HG03354 (cell line): ENCODE measurements at regions not wholly inside any gene's neighbourhood (a gene's known extent, or its start where the extent isn't known, plus 50 kb on each side); places are given as distances from the start of the nearest gene placed in this dataset.

Experiments used
- ATAC-seq: cut with Tn5 transposase; IDR thresholded peaks from one replicate; pipeline ENCODE4 v1.9.1; 2021; ENCODE audit warnings: mild to moderate bottlenecking; ENCODE audit not compliant: unreplicated experiment, poor library complexity, severe bottlenecking

DNA sequence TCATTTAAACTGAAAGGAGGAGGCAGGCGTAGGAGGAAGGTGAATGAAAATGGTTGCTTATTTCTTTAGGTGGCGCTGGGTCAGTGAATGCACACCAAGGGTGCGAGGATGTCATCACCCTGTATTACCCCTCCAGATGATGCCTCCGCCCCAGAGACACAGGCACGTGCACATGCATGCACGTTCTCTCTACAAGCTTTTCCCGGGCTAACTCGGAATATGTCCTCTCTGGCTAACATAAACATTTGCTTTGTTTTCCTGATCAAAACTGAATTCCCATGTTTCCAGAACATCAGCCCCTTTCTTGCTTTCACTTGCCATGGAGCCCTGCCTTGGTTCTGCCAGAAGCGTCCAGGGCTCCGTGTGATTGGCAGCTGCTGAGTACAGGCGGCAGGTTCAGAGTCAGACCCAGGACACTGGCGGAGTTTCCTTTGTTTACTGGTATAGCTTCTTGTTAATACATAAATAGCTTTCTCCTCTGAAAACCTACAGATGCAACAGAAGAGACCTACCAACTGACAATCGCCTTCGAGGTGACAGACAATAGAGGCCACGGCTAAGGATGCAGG, 131.2 kb upstream of the RPS6KA2 start:
- ATAC-seq = no peak

DNA sequence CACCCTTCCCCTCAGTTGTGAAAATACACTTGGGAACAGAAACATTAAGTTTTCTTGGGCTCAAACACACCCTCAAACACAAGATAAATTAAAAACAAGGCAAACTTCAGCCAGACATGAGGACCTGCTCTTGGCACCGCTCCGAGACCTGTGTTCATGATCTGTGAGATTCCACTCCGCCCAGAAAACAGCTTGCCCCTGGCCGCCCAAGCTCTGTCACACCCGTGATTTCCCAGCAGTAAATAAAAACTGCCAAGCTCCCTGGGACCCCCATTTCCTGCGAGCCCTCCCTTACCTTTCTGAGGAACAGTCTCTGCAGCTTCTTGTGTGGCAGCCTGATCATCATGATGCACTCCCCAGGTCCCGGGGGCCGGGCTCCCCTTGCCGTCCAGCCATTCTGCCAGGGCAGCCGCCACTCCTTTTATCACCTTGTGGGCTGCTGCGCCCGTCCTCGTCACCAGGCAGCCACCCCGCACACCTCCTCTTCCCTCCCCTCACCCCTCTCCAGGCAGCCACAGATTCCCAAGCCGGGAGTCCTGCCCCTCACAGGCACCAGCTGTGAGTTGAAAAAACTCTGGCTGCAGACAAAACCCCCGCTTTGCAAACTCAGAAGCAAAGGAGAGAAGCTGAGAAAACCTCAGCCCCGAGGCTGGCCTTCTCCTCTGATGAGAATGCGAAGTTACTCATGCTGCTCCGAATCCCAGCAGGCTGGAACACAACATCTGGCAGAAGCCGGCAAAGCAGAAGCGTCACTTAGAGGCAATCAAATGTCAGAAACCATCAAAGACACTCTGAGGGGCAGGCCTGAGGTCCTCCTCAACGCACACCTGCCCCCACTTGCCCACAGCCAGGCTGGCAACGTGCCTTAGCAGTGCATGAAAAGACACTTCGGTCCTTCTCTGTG, 130.4 kb upstream of the RPS6KA2 start:
- no peak for ATAC-seq

DNA sequence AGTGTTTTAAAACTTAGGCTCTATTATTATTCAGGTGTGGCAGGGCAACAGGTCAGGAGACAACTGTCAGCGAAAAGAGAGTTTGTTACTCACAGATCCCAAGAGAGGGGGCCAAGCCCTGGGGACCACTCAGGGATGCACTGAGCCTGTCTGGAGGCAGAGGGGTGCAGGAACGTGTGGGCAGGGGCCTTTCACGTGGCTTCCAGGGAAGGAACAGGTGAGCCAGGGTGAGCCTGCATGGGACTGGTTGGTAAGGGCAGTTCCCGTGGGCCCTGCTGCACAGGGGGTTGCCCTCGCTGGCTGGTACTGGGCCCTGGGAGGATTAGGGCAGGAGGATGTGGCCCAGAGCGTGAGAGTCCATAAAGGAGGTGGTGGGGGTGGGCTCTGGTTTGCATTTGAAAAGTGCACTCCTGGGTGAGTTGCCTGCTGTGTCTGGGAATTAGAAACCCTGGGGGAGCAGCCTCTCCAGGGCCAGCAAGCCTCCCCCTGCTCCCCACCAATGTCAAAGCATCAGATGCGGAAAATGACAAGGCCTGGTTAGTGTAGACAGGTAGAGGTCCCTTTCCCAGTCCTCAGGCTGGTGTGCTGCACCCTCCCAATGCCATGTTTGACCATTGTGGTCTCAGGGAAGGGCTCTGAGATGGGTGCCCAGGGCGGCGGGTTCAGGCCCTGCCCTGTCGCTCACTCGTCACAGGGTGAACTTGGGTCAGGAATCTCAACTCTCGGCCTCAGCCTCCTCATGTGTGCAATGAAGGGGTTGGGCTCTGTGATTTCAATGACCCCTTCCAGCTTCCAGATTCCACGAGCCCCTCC, 127.4 kb upstream of the RPS6KA2 start:
- no peak for ATAC-seq

DNA sequence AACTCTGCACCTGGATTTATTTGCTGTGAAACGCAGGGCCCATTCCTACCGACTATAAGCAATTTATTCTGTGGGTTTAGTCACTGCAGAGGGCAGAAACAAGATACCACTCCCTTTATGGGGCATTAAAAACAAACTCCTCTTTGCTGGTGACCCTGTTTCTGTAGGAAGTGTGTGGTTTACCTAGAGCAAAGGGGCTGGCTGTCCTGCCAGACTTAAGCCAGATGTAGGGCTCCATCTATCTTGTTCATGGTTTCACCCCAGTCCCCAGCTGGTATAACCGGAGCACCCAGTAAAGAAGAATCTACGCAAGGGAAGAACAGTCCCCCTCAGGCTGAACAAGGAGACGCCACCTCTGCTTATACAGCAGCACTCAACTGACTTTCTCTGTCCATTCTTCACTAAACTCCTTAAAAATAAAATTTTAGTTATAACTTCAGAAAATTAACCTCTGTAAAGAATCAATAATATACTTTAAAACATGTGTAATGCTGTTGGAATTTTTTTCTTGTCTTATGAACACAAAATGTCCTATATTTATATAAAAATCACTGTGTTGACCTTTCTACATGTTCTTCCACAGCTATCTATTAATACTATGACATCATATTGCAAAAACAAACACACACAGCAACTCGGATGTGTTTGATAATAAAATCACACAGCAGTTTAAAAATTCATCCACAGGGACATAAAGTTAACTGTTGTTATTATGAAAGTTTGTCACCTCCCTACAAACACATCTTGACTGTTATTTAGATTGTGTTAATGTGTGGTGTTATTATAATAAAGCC, 126.1 kb upstream of the RPS6KA2 start:
- ATAC-seq = no peak

DNA sequence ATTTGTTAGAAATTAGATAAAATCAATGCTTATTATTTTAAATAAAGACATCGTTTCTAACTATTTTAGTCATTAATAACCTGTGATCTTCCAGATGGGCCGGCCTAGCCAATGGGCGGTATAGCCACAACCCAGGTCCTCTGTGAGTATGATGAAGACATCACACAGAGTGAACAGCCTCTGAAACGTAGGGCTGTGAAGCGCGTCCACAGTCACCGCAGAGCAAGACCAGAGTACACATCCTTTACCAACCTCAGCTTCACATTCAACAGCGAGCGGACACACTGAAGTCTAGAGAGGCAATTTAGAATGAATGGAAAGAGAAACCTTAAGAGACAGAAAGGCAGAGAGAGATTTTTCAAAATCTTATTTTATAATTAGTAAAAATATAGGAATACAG, 125.0 kb upstream of the RPS6KA2 start:
- peak; percentile 92 for ATAC-seq

DNA sequence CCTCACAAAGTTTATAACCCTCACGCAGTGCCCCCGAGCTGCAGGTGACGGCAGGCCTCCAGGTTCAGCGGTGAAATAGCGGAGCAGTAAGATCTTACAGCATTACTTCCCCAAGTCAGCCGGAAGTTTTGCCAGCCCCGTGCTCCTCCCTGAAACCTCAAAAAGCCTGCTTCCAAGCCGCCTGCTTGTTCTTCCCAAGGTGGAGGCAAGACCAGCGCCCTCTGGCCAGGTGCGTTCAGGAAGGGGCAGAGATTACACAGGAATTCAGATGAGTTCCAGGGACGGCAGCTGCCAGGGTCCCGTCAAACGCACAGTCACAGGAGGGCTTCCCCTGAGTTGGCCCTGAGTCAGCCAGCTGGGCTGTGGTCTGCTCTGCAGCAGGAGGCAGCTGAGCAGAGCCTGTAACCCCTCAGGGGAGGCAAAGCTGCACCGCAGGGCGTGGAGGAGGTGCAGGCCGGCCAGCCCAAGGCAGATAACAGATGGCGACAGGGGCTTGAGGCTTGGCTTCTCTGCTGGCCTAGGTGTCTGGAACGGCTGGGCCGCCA, 124.1 kb upstream of the RPS6KA2 start:
- peak; percentile 89 for ATAC-seq

DNA sequence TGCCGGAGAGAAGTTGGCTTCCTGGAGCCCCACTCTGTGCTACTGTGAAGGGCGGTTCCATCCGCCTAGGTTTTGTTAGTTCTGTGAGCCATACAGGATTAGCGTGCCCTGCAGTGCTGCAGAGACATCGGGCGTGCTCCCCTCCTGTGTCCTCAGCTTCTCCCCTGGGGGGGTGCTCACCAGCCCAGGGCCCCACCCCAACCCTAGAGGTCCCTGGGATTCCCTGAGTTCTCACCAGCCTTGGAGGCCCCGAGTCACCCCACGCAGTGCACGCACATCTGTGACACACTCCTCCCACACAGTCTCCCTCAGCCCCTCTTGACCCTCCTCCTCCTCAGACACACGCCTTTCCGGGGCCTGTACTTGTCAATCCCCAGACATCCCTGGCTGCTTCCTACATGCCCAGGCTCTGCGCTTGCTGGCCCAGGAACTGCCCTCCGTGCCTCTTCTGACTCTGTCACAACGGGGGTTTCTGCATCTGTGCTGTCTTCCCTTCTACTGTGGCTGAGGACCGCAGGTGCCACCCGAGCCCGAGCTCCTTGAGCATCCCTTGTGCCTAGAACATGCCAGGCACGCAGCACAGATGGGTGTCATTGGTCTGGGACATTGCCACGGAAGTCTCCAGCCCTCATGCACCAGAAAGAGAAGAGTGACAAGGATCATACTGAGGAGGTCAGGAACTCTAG, 123.2 kb upstream of the RPS6KA2 start:
- ATAC-seq = no peak

DNA sequence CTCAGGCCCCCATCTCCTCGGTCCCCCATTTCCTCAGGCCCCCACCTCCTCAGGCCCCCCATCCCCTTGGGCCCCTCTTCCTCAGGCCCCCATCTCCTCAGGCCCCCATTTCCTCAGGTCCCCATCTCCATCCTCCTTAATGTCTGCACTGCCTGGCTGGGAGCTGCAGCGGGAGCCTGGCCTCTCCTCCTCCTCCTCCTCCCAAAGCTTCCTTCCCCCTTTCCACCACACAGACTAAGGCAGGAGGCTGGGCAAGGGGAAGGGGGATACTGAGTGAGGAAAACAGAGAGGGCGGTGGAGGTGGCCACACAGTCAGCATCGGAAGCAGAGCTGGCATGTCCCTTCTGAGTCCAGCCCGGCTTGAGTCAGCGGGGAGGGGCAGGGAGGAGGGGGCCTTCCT, 122.6 kb upstream of the RPS6KA2 start:
- no peak for ATAC-seq

DNA sequence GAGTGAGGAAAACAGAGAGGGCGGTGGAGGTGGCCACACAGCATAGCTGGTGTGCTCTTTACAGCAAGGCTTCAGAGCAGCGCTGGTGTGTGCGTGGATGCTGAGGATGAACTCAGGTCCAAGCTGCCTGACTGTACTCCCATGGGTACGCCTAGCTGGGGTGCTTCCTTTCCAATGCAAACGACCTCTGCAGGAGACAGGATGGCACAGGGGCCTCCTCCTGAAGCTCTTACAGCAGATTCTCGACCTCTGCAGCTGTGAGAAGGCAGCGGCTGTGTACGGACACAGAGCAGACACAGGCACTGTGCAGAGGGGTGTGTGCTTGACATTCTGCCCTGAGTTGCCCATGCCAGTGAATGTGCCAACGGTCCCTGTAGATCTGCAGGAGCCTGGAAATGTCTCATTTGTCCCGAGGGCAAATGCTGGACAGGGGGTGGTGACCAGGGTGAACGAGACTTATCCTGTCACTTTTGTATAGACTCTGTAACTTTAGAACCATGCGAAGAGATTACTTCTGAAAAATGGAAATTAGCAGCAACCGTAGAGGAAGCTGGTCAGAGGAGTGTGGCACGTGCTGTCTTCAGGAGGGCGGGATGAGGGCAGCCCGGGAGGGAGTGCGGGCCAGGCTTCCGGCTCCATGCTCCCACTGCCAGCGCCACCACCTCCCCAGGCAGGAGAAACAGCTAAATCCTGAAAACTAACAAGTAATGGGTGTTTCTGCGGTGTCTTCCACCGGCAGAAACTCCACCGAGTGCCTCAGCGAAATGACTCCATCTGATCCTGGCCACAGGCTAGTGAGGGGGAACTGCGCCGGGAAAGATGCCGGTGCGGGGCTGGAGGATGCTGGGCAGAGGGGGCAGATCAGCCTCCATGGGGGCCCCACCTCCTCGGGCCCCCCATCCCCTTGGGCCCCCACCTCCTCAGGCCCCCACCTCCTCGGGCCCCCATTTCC, 120.9 kb upstream of the RPS6KA2 start:
- ATAC-seq = no peak

DNA sequence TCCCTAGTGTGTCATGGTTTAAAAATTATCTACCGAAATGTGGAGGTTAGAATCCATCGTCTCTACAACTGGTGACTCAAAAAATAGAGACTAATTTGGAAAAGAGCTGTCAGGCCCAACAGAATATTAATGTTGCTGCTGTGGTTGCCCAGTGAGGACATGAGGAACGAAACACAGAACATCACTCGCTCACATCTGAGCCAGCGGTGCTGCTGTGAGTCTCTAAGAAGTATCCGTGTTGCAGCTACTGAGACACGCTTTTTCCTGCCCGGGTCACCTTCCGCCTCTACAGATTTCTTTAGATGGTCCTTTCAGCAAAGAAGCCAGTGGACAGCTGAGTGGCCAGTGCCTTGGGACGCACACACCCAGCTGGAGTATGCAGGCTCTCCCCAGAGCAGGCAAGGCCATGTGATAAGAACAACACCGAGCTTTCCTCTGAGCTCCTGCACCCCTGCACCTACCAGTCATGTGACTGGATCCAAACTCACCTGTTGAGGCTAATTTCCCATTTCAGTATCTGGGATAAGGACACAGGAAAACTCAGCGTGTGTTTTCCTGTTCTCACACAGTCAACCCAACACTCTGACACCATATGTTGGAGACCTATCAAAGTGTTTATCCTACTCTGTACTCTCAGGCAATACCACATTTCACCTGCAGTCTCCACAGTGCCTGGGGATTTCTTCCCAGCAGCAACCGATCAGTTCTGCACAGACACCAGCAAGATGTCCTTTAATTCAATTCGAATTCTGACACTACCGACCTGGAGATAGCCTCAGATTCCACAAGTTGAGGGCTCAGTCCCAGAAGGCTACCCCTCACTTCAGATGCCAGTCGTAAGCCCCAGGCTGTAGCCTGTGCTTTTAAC, 119.0 kb upstream of the RPS6KA2 start:
- no peak for ATAC-seq

DNA sequence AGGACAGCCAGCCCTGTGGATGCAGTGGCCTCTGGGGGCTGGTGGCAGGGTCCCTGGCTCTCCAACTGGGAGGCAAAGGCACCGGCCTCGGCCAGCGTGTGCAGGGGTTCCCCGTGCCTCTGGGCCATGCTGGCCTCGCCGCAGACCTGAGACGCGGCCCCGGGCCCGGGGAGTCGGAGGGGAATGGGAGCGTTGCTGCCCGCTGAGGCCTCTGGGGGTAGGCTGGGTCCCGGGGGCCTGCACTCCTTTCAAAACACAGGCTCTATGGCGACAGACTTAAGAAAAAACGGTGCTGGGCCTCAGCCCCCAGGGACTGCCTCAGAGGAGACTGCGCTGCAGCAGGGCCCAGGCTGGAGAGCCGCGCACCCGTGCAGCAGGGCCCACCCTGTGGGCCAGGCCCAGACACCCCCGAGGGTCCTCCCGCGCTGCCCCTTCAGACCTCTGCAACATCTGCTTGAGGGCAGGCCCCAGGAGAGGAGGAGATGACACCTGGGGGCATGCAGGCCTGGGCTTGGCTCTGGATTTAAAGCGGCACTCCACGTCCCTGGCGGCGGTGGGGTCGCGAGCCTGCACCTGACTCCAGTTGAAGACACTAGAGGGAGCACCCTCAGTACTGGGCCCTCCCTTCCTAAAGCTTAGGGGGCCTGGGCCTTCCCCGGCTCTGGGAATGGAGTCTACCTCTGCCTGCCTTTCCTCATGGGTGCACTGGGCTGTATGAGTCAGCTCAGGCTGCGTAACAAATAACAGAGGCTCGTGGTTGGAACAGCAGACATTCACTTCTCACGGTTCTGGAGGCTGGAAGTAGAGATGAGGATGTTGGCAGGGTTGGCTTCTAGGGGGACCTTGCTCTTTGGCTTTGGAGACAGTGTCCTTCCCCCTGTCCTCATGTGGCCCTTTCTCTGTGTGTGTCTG, 117.4 kb upstream of the RPS6KA2 start:
- ATAC-seq = no peak

DNA sequence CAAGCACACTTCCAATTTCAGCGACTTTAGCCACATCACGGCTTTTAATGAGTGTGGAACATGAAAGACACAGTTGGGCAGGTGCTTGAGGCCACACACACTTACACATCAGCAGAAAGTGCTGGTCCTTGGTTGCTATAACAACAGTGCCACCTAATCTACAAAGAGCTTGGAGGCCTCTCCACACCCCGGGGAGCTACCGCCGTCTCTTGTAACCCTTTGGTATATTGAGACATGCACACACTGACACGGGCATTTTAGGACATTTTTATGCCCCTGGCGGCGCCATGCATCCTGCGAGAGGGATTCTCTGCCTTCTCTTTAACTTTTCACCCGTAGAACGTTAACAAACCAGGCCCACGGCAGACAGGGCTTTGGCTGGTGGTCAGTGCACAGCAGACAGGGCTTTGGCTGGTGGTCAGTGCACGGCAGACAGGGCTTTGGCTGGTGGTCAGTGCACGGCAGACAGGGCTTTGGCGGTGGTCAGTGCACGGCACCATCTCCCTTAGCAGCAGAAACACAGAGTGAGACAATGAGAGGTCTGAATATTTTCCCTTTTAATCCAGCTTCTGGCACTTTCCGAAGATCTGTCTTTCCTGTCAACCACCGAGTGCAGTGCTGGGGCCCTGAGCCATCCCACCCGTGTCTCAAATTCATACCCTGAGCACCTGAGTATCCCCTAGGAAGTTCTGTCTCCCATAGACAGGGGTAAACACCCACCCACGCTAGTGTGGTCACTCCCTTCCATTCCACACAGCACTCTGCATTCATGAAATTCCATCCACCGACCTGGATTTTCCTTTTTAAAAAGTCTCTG, 116.6 kb upstream of the RPS6KA2 start:
- ATAC-seq = no peak

DNA sequence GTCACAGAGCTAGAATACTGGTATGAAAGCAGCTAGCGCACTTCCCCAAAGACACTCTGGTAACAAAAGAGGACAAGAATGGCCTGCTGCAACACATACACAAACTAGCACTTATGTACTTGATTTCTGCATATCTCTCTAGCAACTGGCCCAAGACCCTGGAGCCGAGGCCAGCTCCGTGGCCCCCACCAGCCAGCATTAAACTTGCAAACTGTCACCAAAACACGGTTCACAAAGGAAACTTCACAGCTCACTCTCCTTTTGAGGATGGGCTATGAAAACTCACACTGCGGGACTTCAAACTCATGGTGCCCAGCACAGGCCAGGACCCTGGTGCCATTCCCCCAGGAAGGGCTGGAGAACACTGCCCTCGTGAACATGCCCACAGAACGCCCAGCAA, 115.9 kb upstream of the RPS6KA2 start:
- no peak for ATAC-seq

DNA sequence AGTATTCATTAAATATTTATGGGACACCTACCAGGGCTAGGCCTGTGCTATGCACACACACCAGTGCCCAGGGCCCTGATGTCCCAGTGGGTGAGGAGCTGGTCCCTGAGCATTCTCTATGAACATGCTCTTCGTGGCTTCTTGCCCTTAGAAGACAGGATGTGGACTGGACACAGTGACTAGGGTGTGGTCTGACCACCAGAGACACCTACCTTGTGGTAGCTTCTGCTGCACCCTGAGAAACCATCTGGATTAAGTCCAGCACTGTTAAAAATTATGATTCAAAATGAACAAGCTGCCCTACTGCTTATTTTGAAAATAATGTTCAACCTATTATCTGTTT, 112.9 kb upstream of the RPS6KA2 start:
- no peak for ATAC-seq
